A673 (cell line): ENCODE measurements at regions not wholly inside any gene's neighbourhood (a gene's known extent, or its start where the extent isn't known, plus 50 kb on each side); places are given as distances from the start of the nearest gene placed in this dataset.
A peak's percentile ranks its signal among the peaks of the same experiment; 100 is the strongest.

Experiments used
- BruUV-seq: library from RNA; stranded (reverse); fragments of 400-500 nt; replicated peaks from 2 replicates; lab custom pipeline; 2021; lab: Mats Ljungman, UMichigan
- CTCF ChIA-PET: fragments of 300-600 bp; sonication (Branson Sonifier 250); formaldehyde crosslinking; loops from one replicate; lab custom pipeline; 2022; ENCODE audit warnings: antibody characterized with exemption; lab: Charles Lee
- POLR2A ChIA-PET: fragments of 300-600 bp; sonication (Branson Sonifier 250); formaldehyde crosslinking; loops from one replicate; lab custom pipeline; 2022; ENCODE audit warnings: antibody characterized with exemption; ENCODE audit not compliant: low non-redundant PET; lab: Charles Lee
- DNase-seq: peaks from one replicate; pipeline ENCODE4 v3.0.0-alpha.2; 2015; ENCODE audit warnings: low spot score
- H3K27ac ChIP-seq: fragments of 200-600 bp; sonication (generic); 2 replicates; pipeline ENCODE4 v1.5.1; 2016; ENCODE audit warnings: mixed run types, low read depth, mild to moderate bottlenecking, mixed read lengths, antibody characterized with exemption, low read length; ENCODE audit not compliant: poor library complexity, severe bottlenecking
- H3K27me3 ChIP-seq: fragments of 200-600 bp; sonication (generic); replicated peaks from 2 replicates; pipeline ENCODE4 v1.6.1; 2017; ENCODE audit warnings: mixed run types, low read depth, mild to moderate bottlenecking, mixed read lengths, antibody characterized with exemption, low read length; ENCODE audit not compliant: insufficient read depth, poor library complexity
- H3K36me3 ChIP-seq: fragments of 200-600 bp; sonication (generic); 2 replicates; pipeline ENCODE4 v1.6.1; 2016; ENCODE audit warnings: mixed run types, mild to moderate bottlenecking, mixed read lengths, antibody characterized with exemption, low read length; ENCODE audit not compliant: insufficient read depth, poor library complexity, severe bottlenecking
- H3K4me1 ChIP-seq: fragments of 200-600 bp; sonication (generic); 2 replicates; pipeline ENCODE4 v1.6.1; 2017; ENCODE audit warnings: mixed run types, mild to moderate bottlenecking, mixed read lengths, antibody characterized with exemption, low read length; ENCODE audit not compliant: insufficient read depth, poor library complexity, severe bottlenecking
- H3K4me3 ChIP-seq: fragments of 200-600 bp; sonication (generic); 2 replicates; pipeline ENCODE4 v1.5.1; 2016; ENCODE audit warnings: low read depth, mixed run types, mild to moderate bottlenecking, mixed read lengths, low read length; ENCODE audit not compliant: poor library complexity, severe bottlenecking
- H3K9me3 ChIP-seq: fragments of 200-600 bp; sonication (generic); 2 replicates; pipeline ENCODE4 v1.6.1; 2016; ENCODE audit warnings: mixed run types, low read depth, mild to moderate bottlenecking, mixed read lengths, antibody characterized with exemption, low read length; ENCODE audit not compliant: poor library complexity, severe bottlenecking
- EZH2 ChIP-seq: fragments of 200-600 bp; sonication (generic); IDR thresholded peaks from 2 replicates; pipeline ENCODE4 v1.6.1; 2017; ENCODE audit warnings: borderline replicate concordance, low read depth, mild to moderate bottlenecking, mixed read lengths, antibody characterized with exemption, low read length; ENCODE audit not compliant: poor library complexity, severe bottlenecking
- intact Hi-C: fragments of 100-400 bp; cut with micrococcal nuclease; formaldehyde crosslinking; loops from one replicate; pipeline ENCODE4 v1.10.0; 2022; ENCODE audit not compliant: unreplicated experiment
- TF ChIP-seq, protein P1 (sequence below): fragments of 300-800, 200-600 bp; sonication (generic); conservative IDR thresholded peaks from 2 replicates; pipeline ENCODE4 v1.5.1; 2017; ENCODE audit warnings: low read depth, mild to moderate bottlenecking, antibody characterized with exemption, low read length, moderate library complexity, mixed read lengths

DNA sequence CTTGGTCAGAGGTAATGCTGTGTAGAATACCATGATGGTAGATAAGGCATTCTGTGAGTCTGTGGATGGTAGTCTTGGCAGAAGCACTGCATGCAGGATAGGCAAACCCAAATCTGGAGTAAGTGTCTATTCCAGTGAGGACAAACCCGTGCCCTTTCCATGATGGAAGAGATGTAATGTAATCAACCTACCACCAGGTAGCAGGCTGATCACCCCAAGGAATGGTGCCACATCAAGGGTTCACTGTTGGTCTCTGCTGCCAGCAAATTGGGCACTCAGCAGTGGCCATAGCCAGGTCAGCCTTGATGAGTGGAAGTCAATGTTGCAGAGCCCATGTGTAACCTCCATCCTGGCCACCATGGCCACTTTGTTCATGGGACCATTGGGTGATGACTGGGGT is 155.0 kb downstream of the RAP2A start:
- Histone ChIP-seq H3K9me3 (no peaks in the 10 kb centered on the region), H3K36me3 (no peaks in the 10 kb centered on the region), H3K27me3 (no peaks in the 10 kb centered on the region), H3K27ac (no peak overlapping the region), H3K4me1 (no peaks in the 10 kb centered on the region), H3K4me3 (no peak overlapping the region)
- DNase-seq = no peak
- TF ChIP-seq EZH2 = no peak
- TF ChIP-seq, protein P1, sequence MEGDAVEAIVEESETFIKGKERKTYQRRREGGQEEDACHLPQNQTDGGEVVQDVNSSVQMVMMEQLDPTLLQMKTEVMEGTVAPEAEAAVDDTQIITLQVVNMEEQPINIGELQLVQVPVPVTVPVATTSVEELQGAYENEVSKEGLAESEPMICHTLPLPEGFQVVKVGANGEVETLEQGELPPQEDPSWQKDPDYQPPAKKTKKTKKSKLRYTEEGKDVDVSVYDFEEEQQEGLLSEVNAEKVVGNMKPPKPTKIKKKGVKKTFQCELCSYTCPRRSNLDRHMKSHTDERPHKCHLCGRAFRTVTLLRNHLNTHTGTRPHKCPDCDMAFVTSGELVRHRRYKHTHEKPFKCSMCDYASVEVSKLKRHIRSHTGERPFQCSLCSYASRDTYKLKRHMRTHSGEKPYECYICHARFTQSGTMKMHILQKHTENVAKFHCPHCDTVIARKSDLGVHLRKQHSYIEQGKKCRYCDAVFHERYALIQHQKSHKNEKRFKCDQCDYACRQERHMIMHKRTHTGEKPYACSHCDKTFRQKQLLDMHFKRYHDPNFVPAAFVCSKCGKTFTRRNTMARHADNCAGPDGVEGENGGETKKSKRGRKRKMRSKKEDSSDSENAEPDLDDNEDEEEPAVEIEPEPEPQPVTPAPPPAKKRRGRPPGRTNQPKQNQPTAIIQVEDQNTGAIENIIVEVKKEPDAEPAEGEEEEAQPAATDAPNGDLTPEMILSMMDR = 0 out of 2 replicates have a peak, but pooled peaks have one; percentile 11
- intact Hi-C loops = no loop called here
- ChIA-PET CTCF (no interaction called here), POLR2A (no interaction called here)
- BruUV-seq = no TSS peak

DNA sequence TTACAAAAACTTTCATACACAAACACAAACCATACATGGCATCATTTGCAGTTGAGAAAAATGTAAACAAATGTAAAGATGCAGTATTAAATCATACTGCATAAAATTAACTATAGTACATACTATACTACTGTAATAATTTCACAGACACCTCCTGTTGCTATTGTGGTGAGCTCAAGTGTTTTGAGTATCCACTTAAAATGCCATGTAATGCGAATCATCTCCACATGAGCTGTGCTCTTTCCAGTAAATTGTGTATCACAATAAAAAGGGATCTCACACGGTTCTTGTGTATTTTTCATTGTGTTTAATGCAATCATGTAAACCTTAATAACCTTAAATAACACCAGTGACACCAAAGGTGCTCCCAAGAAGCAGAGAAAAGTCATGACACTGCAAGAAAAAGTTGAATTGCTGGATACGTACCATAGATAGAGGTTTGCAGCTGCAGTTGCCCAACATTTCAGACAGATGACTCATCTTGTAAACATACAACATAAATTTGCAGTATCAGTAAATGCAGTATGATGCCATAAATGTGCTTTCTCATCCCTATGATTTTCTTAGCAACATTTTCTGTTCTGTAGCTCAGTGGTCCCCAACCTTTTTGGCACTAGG is 166.6 kb downstream of the RAP2A start:
- Histone ChIP-seq H3K27me3 (peaks cover 7% of the 10 kb centered on the region), H3K4me1 (no peaks in the 10 kb centered on the region), H3K27ac (no peak overlapping the region), H3K9me3 (no peaks in the 10 kb centered on the region), H3K4me3 (no peak overlapping the region), H3K36me3 (no peaks in the 10 kb centered on the region)
- ChIA-PET POLR2A (interaction anchor here (0.7 kb wide), 1 partner anchor 65 kb away, joined by 8 read pairs; no protein-coding TSS in a partner anchor), CTCF (interaction anchor here (0.5 kb wide), 1 partner anchor 89 kb away, joined by 3 read pairs; no protein-coding TSS in a partner anchor)
- intact Hi-C loops = no loop called here
- BruUV-seq = no TSS peak
- no peak for TF ChIP-seq EZH2
- TF ChIP-seq, protein P1 = no peak
- DNase-seq = peak; percentile 40

DNA sequence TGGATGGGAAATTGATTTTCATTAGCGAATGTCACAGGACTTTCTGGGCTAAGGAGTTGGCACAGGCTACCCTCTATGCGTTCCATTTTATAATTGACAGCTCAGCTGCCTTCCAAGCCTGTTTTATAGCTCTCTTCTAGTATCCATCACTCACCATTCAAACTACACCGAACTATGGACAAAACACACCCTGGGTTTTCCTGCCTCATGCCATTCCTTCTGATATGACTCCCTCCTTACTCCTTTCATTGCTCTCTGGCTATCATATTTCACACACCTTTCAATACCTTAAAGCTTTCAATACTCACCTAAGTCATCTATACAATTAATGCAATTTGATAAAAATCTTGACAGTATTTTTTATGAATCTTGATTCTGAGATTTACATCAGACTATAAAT is 181.3 kb downstream of the RAP2A start:
- intact Hi-C loops = no loop called here
- no TSS peak for BruUV-seq
- no peak overlapping the region for H3K4me3 ChIP-seq
- H3K9me3 ChIP-seq = no peaks in the 10 kb centered on the region
- ChIA-PET CTCF (no interaction called here), POLR2A (no interaction called here)
- peaks cover 12% of the 10 kb centered on the region for H3K27me3 ChIP-seq
- DNase-seq = no peak
- no peak overlapping the region for H3K27ac ChIP-seq
- H3K36me3 ChIP-seq = no peaks in the 10 kb centered on the region
- TF ChIP-seq, protein P1 = no peak
- no peak for TF ChIP-seq EZH2
- H3K4me1 ChIP-seq = no peaks in the 10 kb centered on the region
